SK-N-SH treated with all-trans-retinoic acid at 6 μM for 48 hours (cell line): ENCODE measurements at regions not wholly inside any gene's neighbourhood (a gene's known extent, or its start where the extent isn't known, plus 50 kb on each side); places are given as distances from the start of the nearest gene placed in this dataset.

Source experiments
- ATAC-seq: fragments of 200-7000 bp; cut with Tn5 transposase; 3 replicates; pipeline ENCODE4 v1.9.1; 2020; ENCODE audit warnings: mild to moderate bottlenecking, moderate library complexity
- ARNTL ChIP-seq: fragments of 450-650 bp; formaldehyde crosslinking; IDR thresholded peaks from 2 replicates; pipeline ENCODE4 v1.5.0; 2020; ENCODE audit warnings: low read depth, mild to moderate bottlenecking, moderate library complexity, borderline replicate concordance
- BACH2 ChIP-seq: fragments of 250-450 bp; sonication (Bioruptor Pico); IDR thresholded peaks from 2 replicates; pipeline ENCODE4 v1.9.0; 2021; ENCODE audit warnings: mild to moderate bottlenecking, borderline replicate concordance
- CREB5 ChIP-seq: fragments of 250-450 bp; sonication (Bioruptor Pico); IDR thresholded peaks from 2 replicates; pipeline ENCODE4 v1.5.1; 2020; ENCODE audit warnings: low read depth, mild to moderate bottlenecking, moderate library complexity
- CSDC2 ChIP-seq: fragments of 250-450 bp; sonication (Bioruptor Pico); IDR thresholded peaks from 2 replicates; pipeline ENCODE4 v1.5.0; 2020; ENCODE audit warnings: mild to moderate bottlenecking, moderate library complexity
- CSRNP3 ChIP-seq: fragments of 250-450 bp; sonication (Bioruptor Pico); IDR thresholded peaks from 2 replicates; pipeline ENCODE4 v1.5.1; 2021; ENCODE audit warnings: mild to moderate bottlenecking, moderate library complexity
- ESRRG ChIP-seq: fragments of 250-450 bp; sonication (Bioruptor Pico); IDR thresholded peaks from 2 replicates; pipeline ENCODE4 v1.6.1; 2021; ENCODE audit warnings: mild to moderate bottlenecking
- GLIS3 ChIP-seq: fragments of 250-450 bp; sonication (Bioruptor Pico); IDR thresholded peaks from 2 replicates; pipeline ENCODE4 v1.5.0; 2020; ENCODE audit warnings: mild to moderate bottlenecking, moderate library complexity
- ISL1 ChIP-seq: fragments of 250-450 bp; sonication (Bioruptor Pico); IDR thresholded peaks from 2 replicates; pipeline ENCODE4 v2.1.2; 2022; ENCODE audit warnings: mild to moderate bottlenecking, moderate library complexity
- OSR1 ChIP-seq: fragments of 250-450 bp; sonication (Bioruptor Pico); IDR thresholded peaks from 2 replicates; pipeline ENCODE4 v1.8.0; 2022; ENCODE audit warnings: moderate library complexity, mild to moderate bottlenecking, inconsistent platforms
- PATZ1 ChIP-seq: fragments of 250-450 bp; sonication (Bioruptor Pico); IDR thresholded peaks from 2 replicates; pipeline ENCODE4 v1.8.0; 2020; ENCODE audit warnings: mild to moderate bottlenecking, moderate library complexity, borderline replicate concordance
- POU6F1 ChIP-seq: fragments of 250-450 bp; sonication (Bioruptor Pico); IDR thresholded peaks from 2 replicates; pipeline ENCODE4 v1.8.0; 2021; ENCODE audit warnings: low read depth, mild to moderate bottlenecking, moderate library complexity, borderline replicate concordance
- PPARA ChIP-seq: fragments of 250-450 bp; sonication (Bioruptor Pico); IDR thresholded peaks from 2 replicates; pipeline ENCODE4 v1.5.0; 2020; ENCODE audit warnings: mild to moderate bottlenecking, borderline replicate concordance
- RARB ChIP-seq: fragments of 250-450 bp; sonication (Bioruptor Pico); IDR thresholded peaks from 2 replicates; pipeline ENCODE4 v1.8.0; 2021; ENCODE audit warnings: mild to moderate bottlenecking, moderate library complexity
- SNAI2 ChIP-seq: fragments of 250-450 bp; sonication (Bioruptor Pico); IDR thresholded peaks from 2 replicates; pipeline ENCODE4 v1.5.0; 2020; ENCODE audit warnings: mild to moderate bottlenecking, moderate library complexity
- TCF4 ChIP-seq: fragments of 250-450 bp; sonication (Bioruptor Pico); IDR thresholded peaks from 2 replicates; pipeline ENCODE4 v1.8.0; 2021; ENCODE audit warnings: mild to moderate bottlenecking, moderate library complexity, borderline replicate concordance
- TOX ChIP-seq: fragments of 250-450 bp; sonication (Bioruptor Pico); IDR thresholded peaks from 2 replicates; pipeline ENCODE4 v1.8.0; 2021; ENCODE audit warnings: mild to moderate bottlenecking, moderate library complexity, borderline replicate concordance
- TSHZ2 ChIP-seq: fragments of 250-450 bp; sonication (Bioruptor Pico); IDR thresholded peaks from 2 replicates; pipeline ENCODE4 v1.5.0; 2020; ENCODE audit warnings: mild to moderate bottlenecking, moderate library complexity
- ZC3H10 ChIP-seq: fragments of 250-450 bp; sonication (Bioruptor Pico); IDR thresholded peaks from 2 replicates; pipeline ENCODE4 v1.5.1; 2021; ENCODE audit warnings: mild to moderate bottlenecking, moderate library complexity
- ZFP3 ChIP-seq: fragments of 250-450 bp; sonication (Bioruptor Pico); IDR thresholded peaks from 2 replicates; pipeline ENCODE4 v1.5.0; 2020; ENCODE audit warnings: mild to moderate bottlenecking, moderate library complexity
- ZFP30 ChIP-seq: fragments of 450-650 bp; formaldehyde crosslinking; IDR thresholded peaks from 2 replicates; pipeline ENCODE4 v1.5.0; 2022; ENCODE audit warnings: mild to moderate bottlenecking, moderate library complexity
- ZNF565 ChIP-seq: fragments of 450-650 bp; formaldehyde crosslinking; conservative IDR thresholded peaks from 2 replicates; pipeline ENCODE4 v1.5.0; 2020; ENCODE audit warnings: low read depth, mild to moderate bottlenecking, moderate library complexity
- ZNF70 ChIP-seq: fragments of 450-650 bp; formaldehyde crosslinking; IDR thresholded peaks from 2 replicates; pipeline ENCODE4 v1.5.0; 2020; ENCODE audit warnings: mild to moderate bottlenecking, moderate library complexity

- ATAC-seq = no peak
- TF ChIP-seq PPARA (no peak), ARNTL (CRISPR knock-in tag) (no peak), CSDC2 (CRISPR knock-in tag) (no peak), TSHZ2 (CRISPR knock-in tag) (no peak), CREB5 (no peak), SNAI2 (CRISPR knock-in tag) (no peak), ISL1 (no peak), TCF4 (CRISPR knock-in tag) (no peak), RARB (CRISPR knock-in tag) (no peak), ESRRG (CRISPR knock-in tag) (no peak), GLIS3 (no peak), POU6F1 (CRISPR knock-in tag) (no peak), ZFP3 (CRISPR knock-in tag) (no peak), ZFP30 (no peak), PATZ1 (CRISPR knock-in tag) (no peak), ZNF70 (CRISPR knock-in tag) (no peak), OSR1 (CRISPR knock-in tag) (no peak)
Measured at GRCh38 chr11:93271596-93271995, 58.9 kb upstream of the DEUP1 start.

- no peak for ATAC-seq
- no peak for TF ChIP-seq SNAI2 (CRISPR knock-in tag)
- TF ChIP-seq CSDC2 (CRISPR knock-in tag) = no peak
- TF ChIP-seq POU6F1 (CRISPR knock-in tag) = no peak
- TF ChIP-seq GLIS3 = no peak
- TF ChIP-seq CSRNP3 (CRISPR knock-in tag) = no peak
- no peak for TF ChIP-seq BACH2 (CRISPR knock-in tag)
- TF ChIP-seq RARB (CRISPR knock-in tag) = no peak
Measured at GRCh38 chr11:93274851-93275250, 55.7 kb upstream of the DEUP1 start.

GRCh38 chr11:93278976-93279375 is 51.6 kb upstream of the DEUP1 start:
- TF ChIP-seq BACH2 (CRISPR knock-in tag) (no peak), TCF4 (CRISPR knock-in tag) (no peak), CSRNP3 (CRISPR knock-in tag) (no peak), POU6F1 (CRISPR knock-in tag) (no peak), ZNF70 (CRISPR knock-in tag) (no peak), ZC3H10 (no peak), PATZ1 (CRISPR knock-in tag) (no peak), ZNF565 (no peak), TOX (no peak)
- ATAC-seq = no peak
